Right lobe of liver (tissue), 6 donors: ENCODE measurements at regions not wholly inside any gene's neighbourhood (a gene's known extent, or its start where the extent isn't known, plus 50 kb on each side); places are given as distances from the start of the nearest gene placed in this dataset.

Experiments
- ATAC-seq, 4 donors: fragments of 200-7000 bp; cut with Tn5 transposase; one replicate each; pipeline ENCODE4 v1.9.1; 2020; ENCODE audit warnings: mild to moderate bottlenecking in 4 of 4, moderate library complexity in 4 of 4
- DNase-seq, 3 donors: peaks; one replicate each; pipeline ENCODE4 v3.0.0-alpha.2; 2020
- H3K27ac ChIP-seq, 3 donors: fragments of 200-600 bp; one replicate each; pipeline ENCODE4 v1.8.0; 2022
- H3K27me3 ChIP-seq, 2 donors: fragments of 200-600 bp; one replicate each; pipeline ENCODE4 v1.8.0; 2022
- H3K36me3 ChIP-seq, 4 donors: fragments of 200-600 bp; sonication (generic) in 1 of 4; one replicate each; pipeline versions ENCODE4 v1.5.1 to v1.8.0; 2017 to 2022; ENCODE audit warnings: control low read depth in 1 of 4
- H3K4me1 ChIP-seq, 4 donors: fragments of 200-600 bp; sonication (generic) in 1 of 4; one replicate each; pipeline versions ENCODE4 v1.5.1 to v1.8.0; 2017 to 2022; ENCODE audit warnings: control low read depth in 1 of 4
- H3K4me3 ChIP-seq, 3 donors: fragments of 200-600 bp; one replicate each; pipeline ENCODE4 v1.8.0; 2022
- H3K9me3 ChIP-seq, 4 donors: fragments of 200-600 bp; sonication (generic) in 1 of 4; one replicate each; pipeline versions ENCODE4 v1.5.1 to v1.8.0; 2017 to 2022; ENCODE audit warnings: control low read depth in 1 of 4
- POLR2A ChIP-seq: fragments of 450-650 bp; IDR thresholded peaks from one replicate; pipeline ENCODE4 v1.6.1; 2017; ENCODE audit warnings: antibody characterized with exemption, mild to moderate bottlenecking
- WGBS: methylation state at CpG from one replicate; pipeline ENCODE4 v1.1.6; 2018; ENCODE audit warnings: low coverage, low lambda C conversion rate; ENCODE audit not compliant: insufficient coverage; ENCODE audit errors: missing lambda C conversion rate; 5-methylcytosine and 5-hydroxymethylcytosine counted together
- intact Hi-C, 2 donors: fragments of 100-400 bp; cut with DNase I; formaldehyde crosslinking; loops; one replicate each; pipeline versions ENCODE4 v1.11.2 to v1.14.1; 2022
- TF ChIP-seq, protein P1 (sequence below), 4 donors: fragments of 200-600 bp in 3 of 4; fragments of 450-650 bp in 1 of 4; IDR thresholded peaks; one replicate each; pipeline versions ENCODE4 v1.5.1 to v1.8.0; 2016 to 2022; ENCODE audit warnings: antibody characterized with exemption in 4 of 4, mild to moderate bottlenecking in 2 of 4
- donor health status: DM: no; HTN: yes; CAD: no.
- donor health status: DM: no; HTN: no; CAD: no.
- donor health status: DM: no; HTN: no; CAD: no.
- donor health status: DM: no; HTN: yes; CAD: no.
- donor health status: DM: no; HTN: yes; CAD: no.

- TF ChIP-seq POLR2A, result no peak
- TF ChIP-seq, protein P1, sequence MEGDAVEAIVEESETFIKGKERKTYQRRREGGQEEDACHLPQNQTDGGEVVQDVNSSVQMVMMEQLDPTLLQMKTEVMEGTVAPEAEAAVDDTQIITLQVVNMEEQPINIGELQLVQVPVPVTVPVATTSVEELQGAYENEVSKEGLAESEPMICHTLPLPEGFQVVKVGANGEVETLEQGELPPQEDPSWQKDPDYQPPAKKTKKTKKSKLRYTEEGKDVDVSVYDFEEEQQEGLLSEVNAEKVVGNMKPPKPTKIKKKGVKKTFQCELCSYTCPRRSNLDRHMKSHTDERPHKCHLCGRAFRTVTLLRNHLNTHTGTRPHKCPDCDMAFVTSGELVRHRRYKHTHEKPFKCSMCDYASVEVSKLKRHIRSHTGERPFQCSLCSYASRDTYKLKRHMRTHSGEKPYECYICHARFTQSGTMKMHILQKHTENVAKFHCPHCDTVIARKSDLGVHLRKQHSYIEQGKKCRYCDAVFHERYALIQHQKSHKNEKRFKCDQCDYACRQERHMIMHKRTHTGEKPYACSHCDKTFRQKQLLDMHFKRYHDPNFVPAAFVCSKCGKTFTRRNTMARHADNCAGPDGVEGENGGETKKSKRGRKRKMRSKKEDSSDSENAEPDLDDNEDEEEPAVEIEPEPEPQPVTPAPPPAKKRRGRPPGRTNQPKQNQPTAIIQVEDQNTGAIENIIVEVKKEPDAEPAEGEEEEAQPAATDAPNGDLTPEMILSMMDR (IDR thresholded peaks at IDR 0.05), result no peak
- no peak overlapping the region for H3K4me3 ChIP-seq
- H3K27ac ChIP-seq, result no peak overlapping the region
- no peaks in the 10 kb centered on the region for H3K4me1 ChIP-seq
- 79% methylated on average over 2 of the region's 2 CpGs for WGBS
- ATAC-seq, result no peak
- intact Hi-C loops, result no loop called here
- DNase-seq, result no peak
- no peaks in the 10 kb centered on the region for H3K9me3 ChIP-seq
- H3K36me3 ChIP-seq, result no peaks in the 10 kb centered on the region
- no peaks in the 10 kb centered on the region for H3K27me3 ChIP-seq
Observed at GRCh38 chr15:57773051-57773450, 66.5 kb downstream of the POLR2M start.

DNA sequence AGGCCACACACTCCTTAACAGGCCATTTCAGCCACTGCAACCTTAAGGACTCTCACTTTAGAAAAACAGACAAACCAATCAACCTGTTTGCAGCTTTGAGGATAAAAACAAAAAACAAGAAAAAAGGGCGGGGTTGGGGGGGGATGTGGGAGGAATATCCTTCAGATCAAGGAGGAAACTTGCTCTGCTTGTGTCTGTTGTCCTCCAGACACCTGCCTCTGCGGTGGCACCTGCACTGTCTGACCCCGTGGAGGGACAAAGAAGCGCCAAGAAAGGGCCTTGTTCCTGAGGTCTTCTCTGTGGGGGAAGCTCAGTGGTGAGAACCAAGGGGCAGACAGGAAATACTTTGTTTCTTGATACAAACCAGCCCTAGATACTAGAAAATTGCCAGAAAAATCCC, 70.5 kb downstream of the POLR2M start:
- Histone ChIP-seq H3K36me3 (no peaks in the 10 kb centered on the region), H3K27ac (no peak overlapping the region), H3K4me3 (no peak overlapping the region), H3K27me3 (no peaks in the 10 kb centered on the region), H3K9me3 (no peaks in the 10 kb centered on the region), H3K4me1 (no peaks in the 10 kb centered on the region)
- TF ChIP-seq, protein P1 (IDR thresholded peaks at IDR 0.05), result no peak
- TF ChIP-seq POLR2A, result no peak
- intact Hi-C loops, result no loop called here
- WGBS, result 63% methylated on average over 4 of the region's 4 CpGs
- no peak for ATAC-seq
- no peak for DNase-seq

DNA sequence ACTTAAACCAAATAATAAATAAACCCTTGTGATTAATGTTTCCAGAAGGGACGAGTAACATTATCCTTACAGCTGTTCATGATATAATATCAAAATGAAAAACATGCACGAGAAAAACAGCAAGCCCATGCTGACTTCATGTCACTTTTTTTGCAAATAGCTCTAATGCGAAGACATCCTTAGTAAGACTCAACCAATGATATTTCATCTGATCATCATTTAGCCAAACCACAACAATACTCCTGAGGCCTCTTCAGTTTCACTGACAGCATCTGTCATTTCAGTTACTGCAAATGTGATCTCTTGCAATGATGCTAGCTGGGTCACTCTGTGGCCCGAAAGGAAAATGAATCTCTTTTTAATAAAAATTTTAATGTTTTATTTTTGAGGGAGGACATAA, 74.0 kb downstream of the POLR2M start:
- intact Hi-C loops, result no loop called here
- ATAC-seq, result no peak

GRCh38 chr15:57782731-57783130, 76.2 kb downstream of the POLR2M start:
- H3K27ac ChIP-seq, result no peak overlapping the region
- no peaks in the 10 kb centered on the region for H3K9me3 ChIP-seq
- H3K27me3 ChIP-seq, result no peaks in the 10 kb centered on the region
- TF ChIP-seq, protein P1 (IDR thresholded peaks at IDR 0.05), result no peak
- no peak for TF ChIP-seq POLR2A
- H3K4me1 ChIP-seq, result no peaks in the 10 kb centered on the region
- no peak overlapping the region for H3K4me3 ChIP-seq
- intact Hi-C loops, result no loop called here
- H3K36me3 ChIP-seq, result no peaks in the 10 kb centered on the region
- ATAC-seq (no peak), DNase-seq (no peak)
- WGBS, result 74% methylated on average over 5 of the region's 6 CpGs

More for the DNA sequence above, 74.0 kb downstream of the POLR2M start:
- Histone ChIP-seq H3K4me3 (no peak overlapping the region), H3K27me3 (no peaks in the 10 kb centered on the region), H3K36me3 (no peaks in the 10 kb centered on the region), H3K4me1 (no peaks in the 10 kb centered on the region), H3K27ac (no peak overlapping the region), H3K9me3 (no peaks in the 10 kb centered on the region)
- 66% methylated on average over 4 of the region's 4 CpGs for WGBS
- no peak for TF ChIP-seq POLR2A
- TF ChIP-seq, protein P1 (IDR thresholded peaks at IDR 0.05), result no peak
- no peak for DNase-seq

GRCh38 chr15:57784081-57784511, 77.6 kb downstream of the POLR2M start:
- Histone ChIP-seq H3K27ac (no peak overlapping the region), H3K4me3 (no peak overlapping the region), H3K4me1 (no peaks in the 10 kb centered on the region), H3K36me3 (no peaks in the 10 kb centered on the region), H3K9me3 (no peaks in the 10 kb centered on the region), H3K27me3 (no peaks in the 10 kb centered on the region)
- no peak for DNase-seq
- ATAC-seq, result peak in 2 of 4 donors; percentile 53 to 59
- TF ChIP-seq POLR2A, result no peak
- TF ChIP-seq, protein P1 (IDR thresholded peaks at IDR 0.05), result no peak
- 36% methylated on average over 4 of the region's 4 CpGs for WGBS
- intact Hi-C loops, result no loop called here
